IPS DF 4.7 (cell line): ENCODE measurements at regions not wholly inside any gene's neighbourhood (a gene's known extent, or its start where the extent isn't known, plus 50 kb on each side); places are given as distances from the start of the nearest gene placed in this dataset.

Experiments used
- DNase-seq: peaks from one replicate; pipeline ENCODE4 v3.0.0-alpha.2; 2013; ENCODE audit warnings: low spot score; ENCODE audit errors: extremely low read depth

DNA sequence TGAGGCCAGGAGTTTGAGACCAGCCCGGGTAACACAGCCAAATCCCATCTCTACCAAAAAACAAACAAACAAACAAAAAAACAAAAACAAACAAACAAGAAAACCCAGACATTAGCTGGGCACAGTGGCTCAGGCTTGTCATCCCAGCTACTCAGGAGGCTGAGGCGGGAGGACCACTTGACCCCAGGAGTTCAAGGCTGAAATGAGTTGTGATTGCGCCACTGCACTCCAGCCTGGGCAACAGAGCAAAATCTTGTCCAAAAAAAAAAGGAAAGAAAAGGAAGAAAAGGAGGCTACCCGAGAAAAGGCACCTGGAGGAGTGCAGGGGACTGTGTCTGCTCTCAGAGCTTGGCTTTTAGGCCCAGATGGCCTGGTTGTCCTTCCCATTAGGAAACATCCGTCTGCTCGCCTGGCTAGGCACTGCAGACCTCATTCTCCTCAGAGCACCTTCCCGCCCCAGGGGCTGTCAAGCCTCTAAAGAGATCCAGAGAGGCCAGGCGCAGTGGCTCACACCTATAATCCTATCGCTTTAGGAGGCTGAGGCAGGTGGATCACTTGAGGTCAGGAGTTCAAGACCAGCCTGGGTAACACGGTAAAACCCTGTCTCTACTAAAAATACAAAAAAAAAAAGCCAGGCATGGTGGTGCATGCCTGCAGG, 185.3 kb upstream of the IER5L start:
- DNase-seq: no peak

DNA sequence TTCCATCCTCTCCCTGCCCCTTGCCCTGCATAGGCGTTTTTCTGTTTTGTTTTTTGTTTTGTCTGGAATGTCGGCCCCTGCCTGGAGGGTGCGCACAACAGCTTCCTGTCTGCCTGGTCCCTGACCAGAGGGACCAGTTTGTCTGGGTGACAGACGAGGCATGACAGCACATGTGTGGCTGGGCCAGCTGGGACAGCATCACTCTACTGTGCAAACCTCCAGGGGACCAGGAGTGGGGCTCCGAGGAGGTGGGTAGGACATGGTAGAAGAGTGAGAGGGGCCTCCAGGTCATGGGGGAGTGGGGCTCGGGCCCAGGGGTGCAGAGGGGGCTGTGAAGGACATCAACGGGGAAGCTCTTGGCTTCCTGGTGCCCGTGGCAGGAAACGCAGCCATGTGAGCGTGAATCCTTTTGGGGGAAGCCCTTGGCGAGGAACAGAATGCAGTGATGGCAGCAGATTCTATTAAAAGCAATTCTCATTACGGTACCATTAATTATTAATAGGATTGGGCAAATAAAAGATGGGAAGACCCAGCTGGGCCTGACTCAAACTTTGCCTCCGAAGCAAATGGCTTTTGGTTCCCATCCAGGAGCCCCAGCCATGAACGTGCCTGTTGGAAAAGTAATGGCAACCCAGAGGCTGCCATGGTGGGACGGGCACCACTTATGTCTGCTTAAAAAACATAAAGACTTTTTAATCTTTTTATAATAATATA, 184.4 kb upstream of the IER5L start:
- DNase-seq: no peak

DNA sequence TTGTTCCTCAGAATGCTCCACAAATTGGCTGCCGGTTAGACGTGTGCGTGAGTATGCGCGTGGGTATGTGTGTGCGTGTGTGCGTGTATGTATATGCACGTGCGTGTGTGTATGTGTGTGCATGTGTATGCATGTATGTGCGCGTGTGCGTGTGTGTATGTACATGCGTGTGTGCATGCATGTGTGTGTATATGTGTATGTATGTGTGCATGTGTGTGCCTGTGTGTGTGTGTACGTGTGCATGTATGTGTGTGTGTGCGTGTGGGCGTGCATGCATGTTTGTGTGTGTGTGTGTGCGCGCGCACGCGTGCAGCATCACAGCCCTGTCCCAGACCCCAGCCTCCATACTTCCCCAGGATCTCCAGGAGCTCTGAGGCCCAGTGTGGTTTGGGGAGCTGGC, 183.1 kb upstream of the IER5L start:
- DNase-seq: no peak

DNA sequence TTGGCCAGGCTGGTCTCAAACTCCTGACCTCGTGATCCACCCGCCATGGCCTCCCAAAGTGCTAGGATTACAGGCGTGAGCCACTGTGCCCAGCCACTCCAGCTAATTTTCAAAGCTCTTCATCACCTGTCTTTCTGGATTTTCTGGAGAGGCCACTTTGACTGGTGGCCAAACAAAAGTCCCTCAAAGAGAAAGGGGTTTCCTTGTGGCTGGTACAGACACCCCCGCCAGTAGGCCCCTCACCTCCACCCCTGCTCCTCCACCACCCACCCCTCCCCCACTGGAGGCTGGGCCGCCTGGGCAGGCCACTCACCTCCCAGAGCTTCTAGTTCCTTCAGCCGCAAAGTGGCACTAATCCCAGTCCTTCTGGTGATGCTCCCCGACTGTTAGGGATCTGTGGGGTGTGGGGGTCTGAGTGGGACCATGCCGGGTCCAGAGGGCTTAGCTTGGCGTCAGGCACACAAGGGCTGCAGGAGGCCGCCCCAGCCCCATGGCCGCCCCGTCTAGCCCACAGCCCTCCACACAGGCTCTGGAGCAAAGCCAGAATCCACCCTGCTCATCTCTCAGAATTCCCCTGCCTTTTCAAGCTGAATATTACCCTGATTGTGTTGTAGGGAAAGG, 182.0 kb upstream of the IER5L start:
- no peak for DNase-seq

DNA sequence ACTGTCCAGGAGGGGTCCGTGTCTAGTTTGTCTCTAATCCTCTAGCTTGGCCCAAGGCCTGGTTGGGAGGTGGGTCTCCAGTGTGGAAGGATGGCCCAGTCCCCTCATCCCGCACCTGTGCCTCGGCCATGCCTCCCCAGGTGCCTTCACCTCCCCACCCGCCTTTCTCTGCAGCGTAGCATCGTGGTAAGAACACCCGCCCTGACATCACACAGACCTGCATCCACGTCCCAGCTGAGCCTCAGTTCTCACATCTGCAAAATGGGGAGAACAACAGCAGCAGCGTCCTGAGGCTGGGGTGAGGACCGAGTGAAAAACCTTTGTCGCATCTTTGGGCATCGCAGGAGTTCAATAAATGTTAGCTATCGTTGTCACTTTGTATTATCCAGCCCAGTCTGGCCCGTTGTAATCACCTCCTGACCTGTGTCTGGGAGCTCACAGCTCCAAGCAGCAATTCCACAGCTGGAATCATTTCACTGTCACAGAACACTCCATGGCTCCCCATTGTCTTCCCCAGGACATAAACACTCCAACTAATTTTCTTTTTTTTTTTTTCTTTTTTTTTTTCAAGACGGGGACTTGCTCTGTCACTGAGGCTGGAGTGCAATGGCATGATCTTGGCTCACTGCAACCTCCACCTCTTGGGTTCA, 181.2 kb upstream of the IER5L start:
- DNase-seq: no peak

DNA sequence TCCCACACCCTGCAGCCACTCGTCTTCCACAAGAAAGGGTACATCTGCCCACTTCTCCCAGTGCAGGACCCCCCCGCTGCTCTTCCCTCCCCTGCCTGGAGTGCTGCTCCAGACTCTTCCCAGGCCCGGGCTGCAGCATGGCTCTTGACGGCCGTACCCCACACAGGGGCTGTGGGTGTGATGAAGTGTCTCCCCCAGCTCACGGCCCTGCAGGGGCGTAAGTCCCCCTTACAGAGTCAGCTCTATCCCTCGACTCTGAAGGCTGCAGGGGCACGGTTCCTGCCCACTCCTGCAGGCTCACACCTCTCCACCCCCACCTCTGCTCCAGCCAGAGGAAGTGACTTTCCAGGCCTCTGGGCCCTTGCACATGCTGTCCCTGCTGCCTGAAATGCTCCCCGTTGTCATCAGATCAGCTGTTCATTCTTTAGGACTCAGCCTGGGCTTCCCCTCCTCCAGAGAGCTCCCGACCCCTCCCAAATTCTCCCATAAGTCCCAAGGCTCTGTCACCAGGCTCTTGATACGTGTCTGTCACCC, 180.6 kb upstream of the IER5L start:
- no peak for DNase-seq

DNA sequence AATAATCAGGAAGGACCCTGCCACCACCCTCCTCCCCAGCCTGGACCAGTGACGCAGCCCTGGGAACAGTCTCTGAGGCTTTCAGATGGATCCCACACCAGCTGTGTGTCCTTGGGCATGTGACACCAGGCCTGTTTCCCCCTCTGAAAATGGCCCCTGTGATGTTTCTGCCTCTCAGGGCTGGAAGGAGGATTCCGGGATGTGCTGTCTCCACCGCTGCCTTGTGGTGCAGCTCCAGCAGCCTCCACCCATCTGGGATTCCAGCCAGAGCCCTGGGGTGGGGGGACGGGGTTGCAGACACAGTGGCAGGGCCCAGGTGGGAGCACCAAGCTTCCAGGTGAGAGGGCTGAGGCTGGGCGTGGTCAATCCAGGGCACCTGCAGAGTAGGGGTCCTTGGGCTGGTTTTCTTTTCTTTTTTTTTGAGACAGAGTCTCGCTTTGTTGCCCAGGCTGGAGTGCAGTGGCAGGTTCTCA, 179.7 kb upstream of the IER5L start:
- no peak for DNase-seq

DNA sequence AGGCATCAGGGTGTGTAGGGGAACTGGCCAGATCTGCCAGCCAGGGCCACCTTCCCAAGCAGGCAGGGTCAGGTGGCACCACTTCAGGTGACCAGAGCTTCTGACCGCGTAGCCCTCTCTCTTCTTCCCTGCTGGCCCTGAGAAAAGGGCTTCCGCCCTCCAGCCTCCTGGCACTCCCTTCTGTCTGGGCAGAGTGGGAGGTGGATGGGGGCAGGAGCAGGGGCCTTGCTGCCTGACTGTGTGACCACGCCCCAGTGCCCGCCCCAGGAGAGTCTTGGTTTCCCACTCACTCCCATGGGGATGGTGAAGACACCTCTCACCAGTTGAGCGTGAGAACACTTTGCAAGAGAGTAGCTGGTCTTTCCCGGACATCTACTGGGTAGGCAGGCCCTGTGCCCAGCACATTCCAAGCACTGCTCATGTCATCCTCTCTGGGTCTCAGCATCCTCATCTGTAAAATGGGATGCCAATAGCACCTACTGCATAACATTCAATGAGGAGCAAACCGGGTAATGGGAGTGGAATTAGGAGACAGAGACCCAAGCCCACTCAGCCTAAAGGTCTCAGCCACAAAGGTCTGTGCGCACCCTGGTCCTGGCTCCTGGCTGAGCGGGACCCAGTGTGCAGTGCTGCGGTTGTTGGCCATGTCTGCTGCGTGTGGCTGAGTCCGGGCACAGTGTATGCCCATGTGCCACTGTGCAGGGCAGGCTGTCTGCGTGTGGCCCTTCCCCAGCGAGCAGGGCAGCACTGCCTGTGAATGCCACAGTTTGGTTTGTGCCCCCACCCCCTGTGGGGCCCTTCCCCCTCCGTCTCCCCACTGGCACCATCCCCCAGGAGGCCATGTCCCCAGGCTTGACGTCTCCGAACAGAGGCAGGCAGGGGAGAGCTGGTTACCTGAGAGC, 179.1 kb upstream of the IER5L start:
- no peak for DNase-seq

DNA sequence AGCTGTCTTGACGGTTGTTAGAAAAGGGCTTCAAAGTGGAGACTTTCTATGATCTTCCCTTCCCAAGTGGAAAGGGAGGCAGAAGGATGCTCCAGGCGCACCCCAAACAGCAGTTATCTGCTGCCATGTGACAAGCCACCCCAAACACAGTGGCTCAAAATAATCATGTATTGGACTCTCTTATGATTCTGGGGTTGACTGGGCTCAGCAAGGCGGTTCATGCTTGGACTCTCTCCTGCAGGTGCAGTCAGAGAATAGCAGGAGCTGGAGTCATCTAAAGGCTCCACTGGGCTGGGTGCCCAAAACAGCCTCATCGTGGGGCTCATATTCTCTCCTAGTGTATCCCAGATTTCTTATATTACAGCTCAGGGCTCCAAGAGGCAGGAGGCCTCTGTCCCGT, 177.6 kb upstream of the IER5L start:
- no peak for DNase-seq

DNA sequence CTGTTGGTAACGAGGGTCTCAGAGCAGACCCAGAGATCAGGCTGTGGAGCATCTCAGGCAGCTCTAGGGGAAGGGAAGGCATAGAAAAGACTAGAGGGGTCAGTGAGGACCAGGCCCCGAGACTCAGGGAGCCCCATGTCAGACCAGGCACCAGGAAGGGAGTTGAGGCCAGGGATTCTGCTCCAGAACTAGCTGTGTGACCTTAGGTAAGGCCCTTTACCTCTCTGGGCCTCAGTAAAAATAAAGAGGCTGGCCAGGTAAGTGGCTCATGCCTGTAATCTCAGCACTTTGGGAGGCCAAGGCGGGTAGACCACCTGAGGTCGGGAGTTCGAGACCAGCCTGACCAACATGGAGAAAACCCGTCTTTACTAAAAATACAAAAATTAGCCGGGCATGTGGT, 176.4 kb upstream of the IER5L start:
- no peak for DNase-seq

DNA sequence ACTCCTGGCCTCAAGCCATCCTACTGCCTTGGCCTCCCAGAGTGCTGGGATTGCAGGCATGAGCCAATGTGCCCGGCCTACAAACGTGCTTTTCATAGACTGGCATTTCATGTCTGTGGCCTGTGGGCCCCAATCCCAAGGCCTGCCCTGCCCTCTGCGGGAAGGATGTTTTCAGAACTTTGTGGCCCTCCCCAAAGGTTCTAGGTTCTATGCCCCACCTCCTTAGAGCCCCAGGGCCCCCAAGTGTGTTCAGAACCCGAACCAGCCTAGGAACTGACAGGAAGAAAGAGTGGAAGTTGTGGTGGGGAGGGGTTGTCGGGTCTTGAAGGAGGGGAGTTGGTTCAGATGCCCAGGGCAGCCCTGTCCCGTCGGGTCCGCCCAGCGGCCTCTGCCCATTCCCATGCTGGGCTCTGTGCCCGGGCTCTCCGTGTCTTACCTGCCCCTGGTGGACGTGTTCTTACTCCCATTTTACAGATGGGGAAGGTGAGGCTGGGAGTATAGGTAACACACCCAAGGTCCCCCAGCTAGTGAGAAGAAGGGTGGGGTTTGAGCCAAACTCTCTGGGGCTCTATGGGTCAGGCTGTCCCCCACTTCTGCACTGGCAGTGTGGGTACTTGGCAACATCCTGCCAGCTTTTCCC, 175.8 kb upstream of the IER5L start:
- DNase-seq: no peak

DNA sequence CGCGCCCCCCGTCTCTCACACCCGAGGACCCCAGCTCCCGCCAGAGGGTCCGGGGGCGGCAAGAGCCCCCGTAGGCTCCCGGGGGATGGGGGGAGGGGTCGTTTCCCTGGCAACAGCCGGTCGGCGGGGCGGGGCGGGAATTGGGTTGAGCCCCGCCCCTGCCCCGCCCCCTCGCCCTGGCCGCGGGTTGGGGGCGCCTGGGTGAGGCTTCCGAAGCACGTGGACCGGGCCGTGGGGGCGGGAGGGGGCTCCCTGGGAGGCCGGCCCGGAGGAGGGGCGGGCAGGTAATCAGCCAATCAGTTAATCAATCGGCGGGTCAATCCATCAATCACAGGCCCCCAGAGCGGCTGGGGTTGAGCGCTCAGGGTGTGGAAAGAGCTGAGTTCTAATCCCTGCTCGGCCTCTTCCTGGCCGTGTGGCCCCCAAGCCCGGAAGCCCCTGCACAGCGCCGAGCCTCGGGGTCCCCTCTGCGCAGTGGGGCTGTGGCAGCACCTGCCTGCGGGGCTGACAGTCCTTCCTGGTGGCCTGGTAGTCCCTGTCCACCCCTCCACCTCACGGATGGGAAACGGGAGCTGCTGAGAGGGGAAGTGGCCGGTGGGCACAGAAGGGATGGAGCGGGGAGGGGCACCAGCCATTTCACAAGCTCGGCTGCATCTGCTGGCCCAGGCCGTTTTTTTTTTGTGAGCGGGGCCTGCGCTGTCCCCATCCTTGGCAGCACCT, 174.2 kb upstream of the IER5L start:
- no peak for DNase-seq

DNA sequence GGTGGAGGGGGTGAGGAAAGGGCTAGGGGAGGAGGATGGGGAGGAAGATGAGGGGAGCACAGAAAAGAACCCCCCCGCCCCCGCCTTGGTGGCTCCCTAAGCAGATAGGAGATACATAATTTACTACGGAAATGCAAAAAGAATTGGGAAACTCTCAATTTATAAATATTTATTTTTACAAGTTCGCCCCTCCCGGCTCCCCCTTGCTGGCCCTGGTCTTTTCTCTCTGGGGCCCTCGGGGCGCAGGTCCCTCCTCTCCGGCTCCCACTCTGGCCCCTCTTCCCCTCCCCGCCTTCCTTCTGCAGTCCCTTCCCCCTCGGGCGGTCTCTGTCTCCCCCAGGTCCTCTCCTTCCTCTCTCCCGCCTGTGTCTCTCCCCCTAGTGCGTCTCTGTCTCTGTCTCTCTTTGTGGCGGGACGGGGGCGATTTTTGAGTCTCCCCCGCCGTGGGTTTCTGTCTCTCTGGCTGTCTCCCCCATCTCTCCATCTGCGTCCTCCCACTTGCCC, 173.6 kb upstream of the IER5L start:
- no peak for DNase-seq

DNA sequence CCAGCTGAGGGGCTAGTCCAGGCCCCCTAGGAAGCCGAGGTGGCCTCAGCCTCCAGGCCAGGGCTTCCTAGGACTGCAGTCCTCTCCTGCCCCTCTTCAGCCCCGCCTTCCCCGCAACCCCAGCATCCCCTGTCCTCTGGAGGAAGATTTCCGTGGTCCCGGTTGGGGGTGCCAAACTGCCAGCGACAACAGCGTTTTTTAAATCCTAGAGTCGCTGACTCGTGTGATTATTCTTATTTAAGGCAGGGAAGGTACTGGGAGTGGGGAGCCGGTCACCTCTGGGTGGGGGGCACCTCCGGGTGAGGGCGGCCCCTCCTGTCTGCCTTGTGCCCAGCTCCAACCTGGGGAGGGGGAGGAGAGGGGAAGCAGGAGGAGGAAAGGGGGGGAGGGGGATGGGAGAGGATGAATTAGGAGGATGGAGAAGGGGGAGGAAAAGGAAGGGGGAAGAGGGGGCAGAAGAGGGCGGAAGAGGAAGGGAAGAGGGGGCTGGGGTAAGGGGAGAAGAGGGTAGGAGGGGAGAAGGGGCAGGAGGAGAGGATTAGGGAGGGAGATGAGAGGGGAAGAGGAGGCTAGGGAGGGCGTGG, 173.1 kb upstream of the IER5L start:
- no peak for DNase-seq

DNA sequence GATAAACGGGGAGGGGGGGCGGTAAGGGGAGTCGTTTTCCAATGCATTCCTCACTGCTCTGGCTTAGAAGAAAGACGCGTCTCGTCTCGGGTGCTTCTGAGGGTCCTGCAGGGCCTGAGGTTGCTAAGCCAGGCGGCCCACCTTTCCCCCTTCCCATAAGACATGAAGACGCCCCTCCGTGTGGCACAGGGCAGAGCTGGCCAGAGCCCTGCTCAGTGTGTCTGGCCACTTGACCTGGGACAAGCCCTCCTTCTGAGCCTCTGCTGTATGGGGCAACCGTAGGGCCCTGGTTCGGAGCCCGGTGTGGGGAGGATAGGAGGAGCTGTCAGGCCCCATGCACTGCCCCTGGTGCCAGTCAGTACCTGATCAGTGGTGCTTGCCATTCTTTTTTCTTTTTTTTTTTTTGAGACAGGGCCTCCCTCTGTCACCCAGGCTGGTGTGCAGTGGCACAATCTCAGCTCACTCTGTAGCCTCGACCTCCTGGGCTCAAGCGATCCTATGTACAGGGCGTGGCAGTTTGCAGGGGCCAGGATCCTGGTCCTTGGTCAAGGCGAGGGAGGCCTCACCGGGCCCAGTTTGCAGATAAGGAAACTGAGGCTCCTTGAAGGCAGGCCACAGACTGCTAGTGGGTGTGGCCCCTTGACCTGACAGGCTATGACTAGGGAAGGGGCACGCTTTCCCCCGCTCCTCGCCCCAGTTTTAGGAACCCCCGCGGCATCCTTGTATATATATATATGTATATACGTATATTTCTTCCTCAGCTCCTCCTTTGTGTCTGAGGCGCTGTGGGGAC, 172.3 kb upstream of the IER5L start:
- no peak for DNase-seq

DNA sequence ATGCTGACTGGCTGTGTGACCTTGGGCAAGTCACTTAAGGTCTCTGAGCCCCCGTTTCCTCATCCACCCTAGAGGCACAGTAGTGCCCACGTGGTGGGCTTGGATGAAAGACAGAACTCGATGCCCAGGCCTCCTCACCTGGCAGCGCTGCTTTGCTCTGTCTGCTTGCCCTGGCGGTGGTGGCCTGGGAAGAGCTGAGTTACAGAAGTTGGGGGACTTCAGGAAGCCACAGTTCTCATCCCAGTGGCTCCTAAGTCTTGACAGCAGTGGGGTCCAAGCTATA, 171.5 kb upstream of the IER5L start:
- DNase-seq: no peak

DNA sequence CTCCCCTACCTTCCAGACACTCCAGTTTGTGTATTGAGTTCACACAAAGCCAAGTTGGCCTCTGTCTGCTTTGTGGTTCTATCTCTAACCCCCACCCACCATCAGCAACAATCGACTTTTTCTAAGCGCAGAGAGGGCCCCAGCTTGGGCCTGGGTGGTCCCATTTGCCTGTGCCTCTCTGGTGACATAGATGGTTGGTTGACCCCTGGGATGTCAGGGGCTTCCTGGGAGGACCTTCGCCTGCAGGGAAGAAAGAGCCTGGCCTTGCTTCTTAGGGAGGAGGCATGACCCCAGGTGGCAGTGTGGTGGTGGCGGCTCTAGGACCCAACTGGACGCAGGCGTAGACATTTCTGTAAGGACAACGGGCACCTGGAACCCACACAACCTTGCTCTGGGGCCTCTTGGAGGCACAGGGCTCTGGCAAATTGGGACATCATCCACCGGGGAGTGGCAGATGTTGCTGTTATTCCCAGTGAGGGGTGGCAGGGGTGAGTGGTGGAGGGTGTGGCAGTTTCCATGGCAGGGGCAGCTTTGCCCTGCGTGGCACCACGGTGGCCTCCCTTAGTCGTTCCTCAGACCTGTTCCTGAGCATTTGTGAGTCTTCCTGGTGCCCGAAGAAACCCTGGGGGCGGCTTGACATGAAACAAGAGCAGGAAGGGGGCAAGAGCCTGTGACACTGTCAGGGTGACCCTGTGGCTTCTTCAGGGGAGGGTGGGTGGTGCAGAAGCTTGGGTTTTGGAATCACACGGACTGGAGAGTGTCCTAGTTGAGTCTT, 171.0 kb upstream of the IER5L start:
- DNase-seq: no peak
